ENCODE measurements at regions not wholly inside any gene's neighbourhood (a gene's known extent, or its start where the extent isn't known, plus 50 kb on each side); places are given as distances from the start of the nearest gene placed in this dataset.
"Not testable (repeated sequence)": the region's sequence is repeated elsewhere in the genome, so short reads cannot be mapped to it uniquely, and the experiment has no call there.

DNA sequence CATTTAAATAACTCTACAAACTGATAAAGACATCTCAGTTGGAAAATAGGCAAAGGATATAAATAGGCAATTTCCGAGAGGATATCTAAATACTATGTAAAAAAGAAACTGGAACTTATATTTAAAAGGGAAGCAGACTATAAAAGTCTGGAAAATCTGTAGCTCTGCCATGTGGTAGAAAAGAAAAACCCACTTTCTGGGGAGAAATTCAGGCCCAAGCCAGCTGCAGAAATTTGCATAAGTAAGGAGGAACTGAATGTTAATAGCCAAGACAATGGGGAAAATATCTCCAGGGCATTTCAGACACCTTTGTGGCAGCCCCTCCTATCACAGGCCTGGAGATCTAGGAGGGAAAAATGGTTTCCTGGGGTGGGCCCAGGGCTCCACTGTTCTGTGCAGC lies 97.8 kb upstream of the ZBED5 start:
- Histone ChIP-seq H3K27me3 (no peaks in the 10 kb centered on the region), H3K4me1 (no peaks in the 10 kb centered on the region), H3K27ac (no peak overlapping the region), H3K9me3 (peaks cover 0 to 14% of the 10 kb centered on the region in 2 donors), H3K36me3 (no peaks in the 10 kb centered on the region), H3K4me3 (no peak overlapping the region)
- intact Hi-C loops (cut with DNase I; ENCODE audit: low total_unique reads) = no loop called here
- no peak for TF ChIP-seq POLR2AphosphoS5 (IDR thresholded peaks at IDR 0.05)
- TF ChIP-seq POLR2A (IDR thresholded peaks at IDR 0.05) = no peak
- TF ChIP-seq, protein P1, sequence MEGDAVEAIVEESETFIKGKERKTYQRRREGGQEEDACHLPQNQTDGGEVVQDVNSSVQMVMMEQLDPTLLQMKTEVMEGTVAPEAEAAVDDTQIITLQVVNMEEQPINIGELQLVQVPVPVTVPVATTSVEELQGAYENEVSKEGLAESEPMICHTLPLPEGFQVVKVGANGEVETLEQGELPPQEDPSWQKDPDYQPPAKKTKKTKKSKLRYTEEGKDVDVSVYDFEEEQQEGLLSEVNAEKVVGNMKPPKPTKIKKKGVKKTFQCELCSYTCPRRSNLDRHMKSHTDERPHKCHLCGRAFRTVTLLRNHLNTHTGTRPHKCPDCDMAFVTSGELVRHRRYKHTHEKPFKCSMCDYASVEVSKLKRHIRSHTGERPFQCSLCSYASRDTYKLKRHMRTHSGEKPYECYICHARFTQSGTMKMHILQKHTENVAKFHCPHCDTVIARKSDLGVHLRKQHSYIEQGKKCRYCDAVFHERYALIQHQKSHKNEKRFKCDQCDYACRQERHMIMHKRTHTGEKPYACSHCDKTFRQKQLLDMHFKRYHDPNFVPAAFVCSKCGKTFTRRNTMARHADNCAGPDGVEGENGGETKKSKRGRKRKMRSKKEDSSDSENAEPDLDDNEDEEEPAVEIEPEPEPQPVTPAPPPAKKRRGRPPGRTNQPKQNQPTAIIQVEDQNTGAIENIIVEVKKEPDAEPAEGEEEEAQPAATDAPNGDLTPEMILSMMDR (IDR thresholded peaks at IDR 0.05) = no peak
- no peak for DNase-seq (ENCODE audit: low spot score in 2 of 2)

DNA sequence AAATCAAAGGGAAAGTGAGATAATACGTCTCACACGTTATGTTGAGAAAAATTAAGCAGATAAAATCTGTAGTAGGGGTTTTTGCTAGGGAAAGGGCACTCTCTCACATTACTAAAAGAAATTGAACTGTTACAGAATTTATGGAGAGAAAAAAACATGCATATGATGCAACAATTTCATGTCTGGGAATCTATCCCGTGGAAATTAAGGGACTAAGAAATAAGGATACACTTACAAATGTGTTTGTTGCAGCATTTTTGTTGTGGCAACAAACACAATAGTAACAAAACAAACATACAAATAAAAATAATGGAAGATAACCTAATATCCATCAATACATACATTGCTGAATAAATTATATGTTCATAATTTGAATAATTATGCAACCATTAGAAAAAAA lies 96.3 kb upstream of the ZBED5 start:
- DNase-seq (ENCODE audit: low spot score in 2 of 2) = no peak
- Histone ChIP-seq H3K36me3 (no peaks in the 10 kb centered on the region), H3K4me1 (no peaks in the 10 kb centered on the region), H3K9me3 (peaks cover 0 to 2% of the 10 kb centered on the region in 2 donors), H3K27ac (no peak overlapping the region), H3K27me3 (no peaks in the 10 kb centered on the region), H3K4me3 (no peak overlapping the region)
- intact Hi-C loops (cut with DNase I; ENCODE audit: low total_unique reads) = no loop called here
- no peak for TF ChIP-seq POLR2A (IDR thresholded peaks at IDR 0.05)
- TF ChIP-seq, protein P1 (IDR thresholded peaks at IDR 0.05) = no peak
- no peak for TF ChIP-seq POLR2AphosphoS5 (IDR thresholded peaks at IDR 0.05)

DNA sequence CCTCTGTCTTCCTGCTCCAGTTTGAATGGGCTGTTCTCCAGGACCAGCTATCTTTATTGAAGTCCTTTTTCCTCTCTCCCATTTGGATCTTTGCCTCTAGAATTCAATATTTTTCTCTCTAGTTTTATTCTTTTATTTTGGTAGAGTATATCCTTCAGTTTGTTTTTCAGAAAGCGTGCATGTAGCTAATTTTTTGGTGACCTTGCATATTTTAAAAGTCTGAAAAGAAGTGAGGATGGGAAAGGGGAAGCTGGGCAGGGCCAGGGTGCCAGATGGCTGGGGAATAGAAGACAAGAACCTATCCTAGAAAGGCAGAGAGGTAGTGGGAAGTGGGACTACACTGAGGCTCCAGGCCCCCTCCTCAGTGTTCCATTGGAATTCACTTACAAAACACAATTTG lies 95.0 kb upstream of the ZBED5 start:
- Histone ChIP-seq H3K4me3 (no peak overlapping the region), H3K36me3 (no peaks in the 10 kb centered on the region), H3K27ac (no peak overlapping the region), H3K9me3 (no peaks in the 10 kb centered on the region), H3K4me1 (no peaks in the 10 kb centered on the region), H3K27me3 (no peaks in the 10 kb centered on the region)
- TF ChIP-seq POLR2A (IDR thresholded peaks at IDR 0.05) = no peak
- TF ChIP-seq POLR2AphosphoS5 (IDR thresholded peaks at IDR 0.05) = no peak
- TF ChIP-seq, protein P1 (IDR thresholded peaks at IDR 0.05) = no peak
- intact Hi-C loops (cut with DNase I; ENCODE audit: low total_unique reads) = no loop called here
- DNase-seq (ENCODE audit: low spot score in 2 of 2) = no peak

DNA sequence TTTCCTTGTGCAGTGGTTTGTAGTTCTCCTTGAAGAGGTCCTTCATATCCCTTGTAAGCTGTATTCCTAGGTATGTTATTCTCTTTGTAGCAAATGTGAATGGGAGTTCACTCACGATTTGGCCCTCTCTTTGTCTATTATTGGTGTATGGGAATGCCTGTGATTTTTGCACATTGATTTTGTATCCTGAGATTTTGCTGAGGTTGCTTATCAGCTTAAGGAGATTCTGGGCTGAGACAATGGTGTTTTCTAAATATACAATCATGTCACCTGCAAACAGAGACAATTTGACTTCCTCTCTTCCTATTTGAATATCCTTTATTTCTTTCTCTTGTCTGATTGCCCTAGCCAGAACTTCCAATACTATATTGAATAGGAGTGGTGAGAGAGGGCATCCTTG lies 90.1 kb upstream of the ZBED5 start:
- H3K4me3 ChIP-seq; DNase-seq (ENCODE audit: low spot score in 2 of 2); H3K27me3 ChIP-seq; H3K27ac ChIP-seq; H3K4me1 ChIP-seq; intact Hi-C loops (cut with DNase I; ENCODE audit: low total_unique reads); H3K9me3 ChIP-seq; H3K36me3 ChIP-seq: not testable (repeated sequence)

DNA sequence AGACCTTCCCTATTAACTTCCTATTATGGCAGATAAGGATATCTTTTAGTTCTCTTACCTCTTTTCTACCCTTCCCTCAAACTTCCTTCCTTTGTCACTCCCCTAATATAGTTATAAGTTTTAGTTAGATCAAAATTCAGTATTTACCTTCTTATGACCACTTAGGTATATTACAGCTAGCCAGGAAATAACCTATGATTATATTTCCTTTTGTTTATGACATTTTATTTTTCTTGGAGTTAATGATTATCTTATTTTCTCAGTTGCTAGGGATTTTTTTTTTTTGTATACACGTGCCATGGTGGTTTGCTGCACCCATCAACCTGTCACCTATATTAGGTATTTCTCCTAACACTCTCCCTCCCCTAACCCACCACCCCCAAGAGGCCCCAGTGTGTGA lies 88.2 kb upstream of the ZBED5 start:
- no peak for DNase-seq (ENCODE audit: low spot score in 2 of 2)
- TF ChIP-seq POLR2A (IDR thresholded peaks at IDR 0.05) = no peak
- Histone ChIP-seq H3K4me1 (no peaks in the 10 kb centered on the region), H3K9me3 (no peaks in the 10 kb centered on the region), H3K4me3 (no peak overlapping the region), H3K27me3 (no peaks in the 10 kb centered on the region), H3K27ac (no peak overlapping the region), H3K36me3 (no peaks in the 10 kb centered on the region)
- intact Hi-C loops (cut with DNase I; ENCODE audit: low total_unique reads) = no loop called here

DNA sequence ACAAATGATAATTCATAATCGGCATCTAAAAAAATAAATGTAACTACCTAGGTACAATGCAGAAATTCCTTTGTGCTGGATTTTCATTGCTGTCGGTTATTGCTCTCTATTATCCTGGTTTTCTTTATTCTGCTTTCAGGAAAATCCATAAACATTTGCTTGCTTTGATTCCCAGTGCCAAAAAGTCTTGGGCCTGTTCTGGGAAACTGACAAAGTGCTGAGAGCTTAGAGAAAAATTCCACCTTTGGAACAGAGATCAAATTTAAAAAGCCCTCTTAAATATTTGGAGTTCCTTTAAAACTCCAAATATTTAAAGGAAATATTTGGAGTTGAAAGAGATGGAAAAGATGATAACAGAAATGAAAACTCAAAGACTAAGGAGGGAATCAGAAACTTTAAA lies 87.3 kb upstream of the ZBED5 start:
- Histone ChIP-seq H3K27ac (no peak overlapping the region), H3K36me3 (no peaks in the 10 kb centered on the region), H3K9me3 (no peaks in the 10 kb centered on the region), H3K4me3 (no peak overlapping the region), H3K27me3 (no peaks in the 10 kb centered on the region), H3K4me1 (no peaks in the 10 kb centered on the region)
- no peak for DNase-seq (ENCODE audit: low spot score in 2 of 2)
- no peak for TF ChIP-seq POLR2A (IDR thresholded peaks at IDR 0.05)
- intact Hi-C loops (cut with DNase I; ENCODE audit: low total_unique reads) = no loop called here

DNA sequence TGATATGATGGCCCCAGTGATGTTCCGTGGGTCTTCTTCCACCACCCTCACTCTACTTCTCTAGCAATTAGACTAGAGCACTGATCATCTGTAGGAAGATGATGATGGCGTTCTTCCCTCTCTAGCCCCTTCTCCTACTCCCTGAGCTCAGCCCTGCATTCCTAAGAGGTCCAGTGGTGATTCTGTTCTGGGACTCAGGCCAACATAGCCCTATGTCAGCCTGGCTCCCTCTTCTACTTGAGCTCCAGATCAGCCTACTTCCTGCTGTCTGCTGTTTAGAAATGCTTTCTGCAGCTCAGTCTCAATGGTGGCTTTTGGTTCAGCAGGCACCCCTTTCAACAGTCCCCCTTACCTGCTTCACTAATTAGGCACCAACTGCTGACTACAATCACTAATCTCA lies 86.1 kb upstream of the ZBED5 start:
- H3K36me3 ChIP-seq = no peaks in the 10 kb centered on the region
- H3K4me1 ChIP-seq = no peaks in the 10 kb centered on the region
- H3K4me3 ChIP-seq = no peak overlapping the region
- TF ChIP-seq POLR2AphosphoS5 (IDR thresholded peaks at IDR 0.05) (no peak), POLR2A (IDR thresholded peaks at IDR 0.05) (no peak)
- TF ChIP-seq, protein P1 (IDR thresholded peaks at IDR 0.05) = no peak
- H3K9me3 ChIP-seq = no peaks in the 10 kb centered on the region
- H3K27ac ChIP-seq = no peak overlapping the region
- DNase-seq (ENCODE audit: low spot score in 2 of 2) = no peak
- no peaks in the 10 kb centered on the region for H3K27me3 ChIP-seq
- intact Hi-C loops (cut with DNase I; ENCODE audit: low total_unique reads) = no loop called here
